Tibial nerve (tissue), 4 donors: ENCODE measurements at regions not wholly inside any gene's neighbourhood (a gene's known extent, or its start where the extent isn't known, plus 50 kb on each side); places are given as distances from the start of the nearest gene placed in this dataset.

Source experiments
- CTCF ChIP-seq, 5 experiments: fragments of 200-600 bp in 3 of 5; fragments of 450-650 bp in 2 of 5; sonication (generic) in 3 of 5; IDR thresholded peaks; one replicate each; pipeline ENCODE4 v1.5.1; 2016 to 2019; ENCODE audit warnings: antibody characterized with exemption in 5 of 5, mild to moderate bottlenecking in 3 of 5, moderate library complexity in 2 of 5
- EP300 ChIP-seq, 2 donors: sonication (generic); formaldehyde crosslinking; IDR thresholded peaks; one replicate each; pipeline ENCODE4 v1.6.1; 2017; ENCODE audit warnings: antibody characterized with exemption in 2 of 2, mild to moderate bottlenecking in 1 of 2
- POLR2A ChIP-seq, 2 donors: fragments of 450-650 bp; IDR thresholded peaks; one replicate each; pipeline ENCODE4 v1.6.1; 2017; ENCODE audit warnings: antibody characterized with exemption in 2 of 2, mild to moderate bottlenecking in 2 of 2, moderate library complexity in 2 of 2

DNA sequence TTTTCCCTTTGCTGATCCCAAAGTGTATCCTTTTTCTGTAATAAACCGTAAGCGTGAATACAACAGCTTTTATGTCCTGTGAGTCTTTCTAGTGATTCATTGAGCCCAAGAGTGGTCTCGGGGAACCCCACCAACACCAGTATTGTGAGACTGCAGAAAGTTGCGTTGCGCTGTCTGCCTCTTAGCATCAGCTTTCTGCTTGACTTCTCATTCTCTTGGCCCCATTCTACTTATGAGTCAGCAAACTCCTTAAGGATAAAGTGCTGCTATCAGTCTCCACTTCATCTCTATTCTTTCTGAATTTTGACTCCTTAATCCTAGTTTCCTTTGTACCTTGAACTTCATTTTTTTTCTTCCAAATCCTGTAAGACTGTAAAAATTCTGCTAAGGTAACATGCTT is 184.3 kb upstream of the MBL2 start:
- TF ChIP-seq POLR2A (IDR thresholded peaks at IDR 0.05) = no peak
- no peak for TF ChIP-seq CTCF (IDR thresholded peaks at IDR 0.05)
- TF ChIP-seq EP300 (IDR thresholded peaks at IDR 0.05) = no peak
